ENCODE measurements at regions not wholly inside any gene's neighbourhood (a gene's known extent, or its start where the extent isn't known, plus 50 kb on each side); places are given as distances from the start of the nearest gene placed in this dataset.

- H3K27ac ChIP-seq (ENCODE audit: insufficient read depth, low read length), result no peak overlapping the region
- no peak for TF ChIP-seq MAZ (IDR thresholded peaks at IDR 0.05; ENCODE audit: borderline replicate concordance, low read depth, low read length)
- TF ChIP-seq CHD1 (IDR thresholded peaks at IDR 0.05; ENCODE audit: low read depth, low read length), result no peak
- no peak for TF ChIP-seq RAD21 (IDR thresholded peaks at IDR 0.05; ENCODE audit: low read length)
- no peak for TF ChIP-seq MXI1 (IDR thresholded peaks at IDR 0.05; ENCODE audit: borderline replicate concordance, low read depth, low read length)
- TF ChIP-seq ELK1 (IDR thresholded peaks at IDR 0.05; ENCODE audit: borderline replicate concordance, low read depth, low read length), result no peak
- TF ChIP-seq MAFK (IDR thresholded peaks at IDR 0.05; ENCODE audit: low read depth, low read length), result no peak
- no peak for TF ChIP-seq BHLHE40 (IDR thresholded peaks at IDR 0.05; ENCODE audit: low read depth, low read length)
- no peak for TF ChIP-seq POLR2A (IDR thresholded peaks at IDR 0.05; ENCODE audit: low read depth, low read length)
- no peak for TF ChIP-seq SMC3 (IDR thresholded peaks at IDR 0.05; ENCODE audit: low read depth, low read length)
- TF ChIP-seq RCOR1 (IDR thresholded peaks at IDR 0.05; ENCODE audit: insufficient replicate concordance, low read length), result no peak
- TF ChIP-seq FOS (IDR thresholded peaks at IDR 0.05; ENCODE audit: low read depth, low read length), result no peak
- no peak for TF ChIP-seq NFE2L2 (IDR thresholded peaks at IDR 0.05; ENCODE audit: low read depth, low read length)
- TF ChIP-seq, protein P1, sequence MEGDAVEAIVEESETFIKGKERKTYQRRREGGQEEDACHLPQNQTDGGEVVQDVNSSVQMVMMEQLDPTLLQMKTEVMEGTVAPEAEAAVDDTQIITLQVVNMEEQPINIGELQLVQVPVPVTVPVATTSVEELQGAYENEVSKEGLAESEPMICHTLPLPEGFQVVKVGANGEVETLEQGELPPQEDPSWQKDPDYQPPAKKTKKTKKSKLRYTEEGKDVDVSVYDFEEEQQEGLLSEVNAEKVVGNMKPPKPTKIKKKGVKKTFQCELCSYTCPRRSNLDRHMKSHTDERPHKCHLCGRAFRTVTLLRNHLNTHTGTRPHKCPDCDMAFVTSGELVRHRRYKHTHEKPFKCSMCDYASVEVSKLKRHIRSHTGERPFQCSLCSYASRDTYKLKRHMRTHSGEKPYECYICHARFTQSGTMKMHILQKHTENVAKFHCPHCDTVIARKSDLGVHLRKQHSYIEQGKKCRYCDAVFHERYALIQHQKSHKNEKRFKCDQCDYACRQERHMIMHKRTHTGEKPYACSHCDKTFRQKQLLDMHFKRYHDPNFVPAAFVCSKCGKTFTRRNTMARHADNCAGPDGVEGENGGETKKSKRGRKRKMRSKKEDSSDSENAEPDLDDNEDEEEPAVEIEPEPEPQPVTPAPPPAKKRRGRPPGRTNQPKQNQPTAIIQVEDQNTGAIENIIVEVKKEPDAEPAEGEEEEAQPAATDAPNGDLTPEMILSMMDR (conservative IDR thresholded peaks at IDR 0.05; ENCODE audit: low read depth, low read length), result no peak
- TF ChIP-seq CEBPB (IDR thresholded peaks at IDR 0.05; ENCODE audit: low read depth, low read length), result no peak
- TF ChIP-seq USF2 (IDR thresholded peaks at IDR 0.05; ENCODE audit: low read depth, low read length), result no peak
- no peak for TF ChIP-seq RFX5 (IDR thresholded peaks at IDR 0.05; ENCODE audit: low read depth, low read length)
- whole genome bisulfite sequencing, 2 experiments (ENCODE audit: extremely low coverage in 2 of 2, insufficient read length in 1 of 2), result 40% methylated on average over 1 of the region's 5 CpGs; no CpG with 5 or more reads in 1 of the 2 experiments
- no peak overlapping the region for H4K91ac ChIP-seq (ENCODE audit: insufficient read depth, low read depth, low read length)
- ChIA-PET POLR2A (ENCODE audit: unreplicated experiment) (no interaction called here), CTCF (no interaction called here)
- no peak overlapping the region for H2BK5ac ChIP-seq (ENCODE audit: low read depth, low read length, poor library complexity, severe bottlenecking)
- H2AK9ac ChIP-seq (replicated peaks; ENCODE audit: low read depth, low read length, poor library complexity), result no peak overlapping the region
- H2BK120ac ChIP-seq (ENCODE audit: low read depth, low read length), result no peak overlapping the region
- ATAC-seq (ENCODE audit: low read depth) (no peak), DNase-seq (no peak)
- H2BK20ac ChIP-seq (ENCODE audit: low read depth, low read length), result no peak overlapping the region
- no peak overlapping the region for H3K23ac ChIP-seq (ENCODE audit: low read depth, low read length)
- dilution Hi-C loops (cut with HindIII; ENCODE audit: low sequenced_read_pairs, unreplicated experiment) (no loop called here), in situ Hi-C loops (cut with MboI; ENCODE audit: low sequenced_read_pairs) (no loop called here), intact Hi-C loops (cut with micrococcal nuclease) (no loop called here)
- H4K8ac ChIP-seq (ENCODE audit: low read depth in 2 of 2, low read length in 2 of 2), result no peak overlapping the region
- H3K27me3 ChIP-seq (ENCODE audit: control insufficient read depth, insufficient read depth, low read length), result peaks cover 11% of the 10 kb centered on the region
- no peak overlapping the region for H3K14ac ChIP-seq (replicated peaks; ENCODE audit: low read depth, low read length)
- no peaks in the 10 kb centered on the region for H4K20me1 ChIP-seq (ENCODE audit: insufficient read depth, low read length)
- H2BK15ac ChIP-seq (ENCODE audit: low read depth, low read length), result no peak overlapping the region
- H3K4me3 ChIP-seq (ENCODE audit: insufficient read depth, low read depth, low read length), result no peak overlapping the region
- H3K36me3 ChIP-seq (ENCODE audit: control insufficient read depth, insufficient read depth, low read length), result no peaks in the 10 kb centered on the region
- no peak overlapping the region for H2AK5ac ChIP-seq (ENCODE audit: low read depth, low read length)
- no peak overlapping the region for H3K4ac ChIP-seq (ENCODE audit: low read depth, low read length)
- H3K9ac ChIP-seq (ENCODE audit: low read depth, low read length), result no peak overlapping the region
- no peak overlapping the region for H3K56ac ChIP-seq (ENCODE audit: extremely low read depth, insufficient read depth, low read length)
- H3K4me1 ChIP-seq (ENCODE audit: control insufficient read depth, insufficient read depth, low read length), result no peaks in the 10 kb centered on the region; the same call in 1 of the 2 replicates
- H2AFZ ChIP-seq (replicated peaks; ENCODE audit: low read length, poor library complexity), result no peak overlapping the region
- no peak overlapping the region for H3K18ac ChIP-seq (ENCODE audit: low read depth, low read length)
- H3K4me2 ChIP-seq (ENCODE audit: low read depth, low read length), result no peak overlapping the region
- H3K9me3 ChIP-seq (ENCODE audit: control insufficient read depth, insufficient read depth, low read length), result peaks cover 7% of the 10 kb centered on the region
- no peak overlapping the region for H4K5ac ChIP-seq (ENCODE audit: low read depth, low read length)
- no TSS peak for BruUV-seq (replicated peaks)
- no peaks in the 10 kb centered on the region; the same call in 1 of the 2 replicates for H3K9me1 ChIP-seq (ENCODE audit: insufficient read depth, low read length)
- no peaks in the 10 kb centered on the region for H3K79me1 ChIP-seq (ENCODE audit: low read depth in 1 of 2, low read length in 2 of 2)
Observed at GRCh38 chr9:88934876-88935535, 56.3 kb upstream of the S1PR3 start.

Data from IMR-90 (cell line).